22Rv1 (cell line): ENCODE measurements at regions not wholly inside any gene's neighbourhood (a gene's known extent, or its start where the extent isn't known, plus 50 kb on each side); places are given as distances from the start of the nearest gene placed in this dataset.

ENCODE experiments used
- CTCF ChIP-seq: fragments of 450-650 bp; IDR thresholded peaks from 2 replicates; pipeline ENCODE4 v1.5.1; 2017; ENCODE audit warnings: mild to moderate bottlenecking
- ZFX ChIP-seq: fragments of 450-650 bp; IDR thresholded peaks from 2 replicates; pipeline ENCODE4 v1.6.1; 2017; ENCODE audit warnings: antibody characterized with exemption, borderline replicate concordance

- TF ChIP-seq CTCF (no peak), ZFX (no peak)
Measured at GRCh38 chr10:108562105-108562504, 1361.2 kb downstream of the XPNPEP1 start.
